CD4-positive, alpha-beta T cell treated with Interleukin-4 for 1 hour (primary cell): ENCODE measurements at regions not wholly inside any gene's neighbourhood (a gene's known extent, or its start where the extent isn't known, plus 50 kb on each side); places are given as distances from the start of the nearest gene placed in this dataset.

Experiments used
- DNase-seq, 2 donors: peaks; one replicate each; pipeline ENCODE4 v3.0.0-alpha.2; 2020 to 2022

DNA sequence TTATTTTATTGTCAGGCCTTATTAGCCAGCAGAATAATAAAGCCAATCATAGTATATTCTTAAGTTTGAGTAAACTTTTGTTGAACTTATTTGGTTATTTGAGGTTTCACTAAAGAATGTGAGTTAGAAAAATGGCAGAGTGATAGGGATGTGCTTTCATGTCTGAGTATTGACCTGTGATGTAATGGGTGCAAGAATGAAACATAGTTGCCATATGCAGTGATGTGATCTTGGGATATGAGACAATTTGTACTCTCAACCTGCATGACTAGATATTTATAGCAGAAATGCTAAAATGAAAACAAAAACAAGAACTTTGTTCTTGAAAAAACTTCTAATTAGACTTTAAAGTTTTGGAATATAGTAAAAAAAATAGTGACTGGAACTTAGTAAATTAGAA is 97.9 kb downstream of the DISP1 start:
- DNase-seq: no peak

DNA sequence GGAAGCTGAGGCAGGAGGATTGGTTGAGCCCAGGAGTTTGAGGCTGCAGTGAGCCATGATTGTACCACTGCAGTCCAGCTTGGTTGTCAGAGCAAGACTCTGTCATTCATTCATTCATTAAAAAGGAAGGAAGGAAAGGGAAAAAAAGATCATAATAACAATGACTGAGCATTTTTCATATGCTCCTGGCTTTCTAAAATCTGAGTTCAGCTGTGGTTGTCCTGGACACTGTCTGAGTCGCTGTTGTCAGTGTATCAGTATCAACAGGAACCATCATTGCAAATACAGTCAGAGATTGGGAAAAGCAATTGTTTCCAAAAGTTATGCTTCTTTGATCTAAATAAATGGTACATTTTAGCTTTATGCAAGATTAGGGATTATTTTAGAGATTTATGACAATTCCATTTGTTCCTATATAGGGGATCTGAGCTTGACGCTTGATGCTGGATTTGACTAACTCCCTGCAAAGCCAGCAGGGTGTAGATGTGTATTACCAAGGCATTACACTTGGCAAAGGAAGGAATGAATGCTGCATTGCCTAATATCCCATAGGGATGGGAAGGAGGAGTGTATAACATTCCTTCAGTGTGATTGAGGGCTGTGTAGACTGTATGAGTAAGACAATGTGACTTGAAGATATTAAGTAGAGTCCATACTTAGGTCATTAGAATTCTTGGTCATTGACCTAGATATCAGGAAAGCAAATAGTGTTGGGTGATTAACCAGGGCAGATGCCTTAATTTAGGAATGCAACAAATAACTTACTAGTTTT is 100.2 kb downstream of the DISP1 start:
- no peak for DNase-seq

DNA sequence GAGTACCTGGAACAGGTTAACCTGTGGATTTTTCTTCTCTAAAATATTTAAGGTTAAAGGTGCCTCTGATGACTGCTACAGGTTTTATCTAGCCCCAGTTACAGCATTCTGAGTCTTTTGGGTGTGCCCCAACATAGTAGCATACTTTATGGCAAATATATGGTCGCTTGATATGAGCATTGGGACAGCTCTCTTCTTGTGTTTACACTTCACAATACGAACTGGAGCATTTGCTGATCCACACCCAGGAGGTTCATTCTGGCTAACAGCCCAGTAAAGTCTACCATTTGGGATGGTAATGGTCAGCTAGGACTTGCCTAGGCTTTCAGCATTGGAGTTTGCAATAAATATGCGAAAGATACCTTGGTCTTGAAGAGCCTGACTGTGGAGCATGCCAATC is 101.3 kb downstream of the DISP1 start:
- no peak for DNase-seq

DNA sequence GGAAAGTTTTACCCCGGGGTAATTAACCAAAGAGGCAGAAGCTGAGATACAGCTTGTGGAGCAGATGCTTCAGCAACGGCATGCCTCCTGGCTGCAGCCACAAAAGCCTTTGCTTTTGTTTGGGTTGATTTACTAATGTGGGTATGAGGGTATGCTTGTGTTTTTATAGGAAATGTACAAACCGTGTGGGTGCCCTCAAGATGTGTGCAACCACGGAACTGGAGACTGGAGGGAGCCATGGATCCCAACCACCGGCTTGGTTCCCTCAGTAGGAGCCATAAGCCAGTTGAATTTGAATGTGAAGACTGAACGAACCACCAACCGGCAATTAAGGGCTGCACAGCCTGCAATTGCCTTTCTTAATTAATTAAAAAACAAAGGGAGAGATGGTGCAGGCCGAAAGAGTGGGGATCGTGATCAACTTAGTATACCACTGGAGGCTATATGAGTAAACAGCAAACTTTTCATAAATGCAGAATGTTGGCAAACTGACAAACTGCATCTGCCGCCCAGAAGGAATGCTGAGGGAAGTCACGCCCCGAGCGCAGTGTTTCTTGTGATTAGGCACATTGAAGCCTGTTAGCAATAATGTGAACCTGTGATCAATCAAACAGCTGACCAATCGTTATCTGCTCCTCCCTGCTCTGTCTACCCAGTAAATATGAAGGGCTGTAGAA is 104.1 kb downstream of the DISP1 start:
- DNase-seq: no peak

DNA sequence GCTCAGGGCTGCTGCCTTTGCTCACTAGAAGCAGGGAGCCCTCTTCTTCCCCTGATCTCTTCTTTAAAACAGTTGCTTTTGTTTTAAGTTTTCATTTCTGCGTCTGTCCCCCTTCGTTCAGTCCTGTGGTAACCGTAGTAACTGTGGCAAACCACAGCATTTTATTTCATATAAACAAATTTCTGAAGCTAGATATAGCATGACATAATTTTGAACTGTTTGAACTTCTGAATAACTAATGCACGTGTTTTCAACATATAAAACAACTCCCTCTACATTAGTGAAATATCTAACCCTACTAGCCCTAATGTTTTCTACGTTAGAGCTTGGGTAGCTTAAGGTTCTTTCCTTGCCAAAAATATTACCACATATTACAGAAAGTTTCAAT is 104.6 kb downstream of the DISP1 start:
- DNase-seq: no peak

DNA sequence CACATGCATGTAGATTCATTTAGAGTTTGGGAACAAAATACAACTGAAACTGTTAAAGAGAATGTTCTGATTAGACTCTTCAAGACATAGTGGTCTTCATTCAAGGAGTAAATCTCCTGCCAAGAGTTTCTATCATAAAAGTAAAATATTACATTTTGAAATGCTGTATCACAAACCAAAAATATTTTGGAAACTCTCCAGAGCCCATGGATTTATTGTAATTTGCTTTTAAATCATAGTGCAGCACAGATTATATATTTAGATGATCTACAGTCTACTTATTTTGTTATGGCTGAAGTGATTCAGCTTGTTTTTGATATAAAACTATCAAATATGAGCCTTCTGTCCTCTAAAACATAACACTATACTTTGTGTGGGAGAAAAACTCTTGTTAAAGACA is 105.3 kb downstream of the DISP1 start:
- no peak for DNase-seq

DNA sequence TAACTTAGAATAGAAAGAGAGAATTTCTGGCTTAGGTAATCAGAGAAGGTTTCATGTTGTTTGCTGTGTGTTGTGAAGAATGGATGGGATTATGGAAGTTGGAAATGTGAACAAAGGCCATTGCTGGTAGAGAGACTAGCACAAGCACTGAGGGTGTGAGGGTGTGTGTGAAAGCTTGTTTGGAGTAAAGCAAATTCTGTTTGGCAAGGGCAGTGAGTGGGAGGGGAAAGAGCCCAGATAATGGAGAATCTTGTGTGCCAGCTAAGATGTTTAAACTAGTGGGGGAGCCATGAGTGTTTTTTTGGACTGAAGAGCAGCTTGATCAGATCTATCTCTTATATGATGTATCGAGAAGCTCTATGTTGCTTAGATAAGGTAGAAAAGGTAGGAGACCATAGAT is 107.1 kb downstream of the DISP1 start:
- DNase-seq: no peak

DNA sequence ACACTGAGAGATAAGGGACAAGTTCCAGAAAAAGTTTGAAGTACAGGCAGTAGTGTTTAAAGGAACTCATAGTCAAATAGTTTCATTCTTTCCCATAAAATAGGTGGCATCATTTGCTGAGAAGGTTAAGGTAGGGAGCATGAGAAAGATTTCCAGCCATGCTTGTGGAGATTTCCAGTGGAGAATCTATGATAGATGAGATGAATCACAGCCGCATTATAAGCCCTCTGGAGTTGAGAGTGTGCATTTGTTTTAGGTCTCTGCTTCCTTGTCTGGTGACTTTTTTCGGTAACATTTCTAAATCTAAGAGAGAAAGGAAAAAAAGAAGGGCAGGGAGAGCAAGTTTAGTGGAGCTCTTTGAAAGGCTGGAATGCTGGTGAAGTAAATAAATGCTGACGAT is 108.7 kb downstream of the DISP1 start:
- no peak for DNase-seq

DNA sequence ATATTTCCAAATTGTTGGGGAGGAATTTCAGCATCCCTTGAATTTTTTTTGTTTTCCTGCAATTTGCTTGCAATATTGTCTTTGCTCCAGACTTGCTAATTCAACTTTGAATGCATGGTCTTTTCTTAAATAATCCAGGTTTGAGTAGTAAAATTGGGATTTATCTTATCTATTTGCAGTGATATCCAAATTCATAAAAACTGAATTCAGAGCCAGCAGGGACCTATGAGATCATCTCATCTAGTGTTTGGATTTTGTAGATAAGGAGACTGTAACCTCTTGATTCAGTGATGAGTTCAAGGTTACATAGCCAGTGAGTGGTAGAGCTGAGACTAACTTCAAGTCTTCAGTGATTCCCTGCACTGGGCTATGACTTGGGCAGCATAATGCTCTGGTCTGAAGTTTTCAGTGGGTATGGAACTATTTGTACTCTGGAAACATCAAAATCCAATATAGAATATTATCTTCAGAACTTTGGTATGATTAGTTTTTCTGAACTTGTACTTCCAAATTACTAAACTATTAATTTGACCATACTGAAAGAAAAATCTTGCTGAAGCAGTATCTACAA is 109.4 kb downstream of the DISP1 start:
- DNase-seq: no peak

DNA sequence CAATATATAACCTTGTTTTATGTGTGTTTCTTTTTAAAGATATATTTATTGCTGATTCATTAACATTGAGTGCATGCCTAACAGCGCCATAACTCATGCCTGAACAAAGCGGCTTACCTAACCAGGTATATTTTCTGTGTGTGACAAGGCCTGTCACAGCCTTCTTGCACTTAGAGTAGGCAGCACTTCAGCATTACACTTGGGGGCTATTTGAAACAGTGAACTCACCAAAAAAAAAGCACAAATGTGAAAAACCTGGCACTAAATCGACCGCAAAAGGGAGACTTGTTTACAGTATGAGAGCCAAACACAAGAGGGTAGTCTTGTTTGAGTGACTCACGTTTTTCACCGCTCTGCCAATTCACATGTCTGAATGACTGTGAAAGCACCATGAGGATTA is 111.7 kb downstream of the DISP1 start:
- DNase-seq: no peak

DNA sequence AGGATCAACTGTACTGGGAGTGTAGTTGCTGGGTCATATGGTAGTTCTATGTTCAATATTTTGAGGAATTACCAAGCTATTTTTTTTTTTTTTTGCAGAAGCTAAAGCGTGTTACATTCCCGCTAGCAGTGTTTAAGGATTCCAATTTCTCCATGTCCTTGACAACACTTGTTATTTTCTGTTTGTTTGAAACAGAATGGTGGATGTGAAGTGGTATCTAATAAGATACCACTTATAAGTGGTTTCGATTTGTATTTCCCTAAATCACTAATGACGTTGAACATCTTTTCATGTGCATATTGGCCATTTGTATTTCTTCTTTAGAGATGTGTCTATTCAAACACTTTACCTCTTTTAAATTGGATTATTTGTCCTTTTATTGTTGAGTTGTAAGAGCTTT is 112.2 kb downstream of the DISP1 start:
- DNase-seq: no peak

DNA sequence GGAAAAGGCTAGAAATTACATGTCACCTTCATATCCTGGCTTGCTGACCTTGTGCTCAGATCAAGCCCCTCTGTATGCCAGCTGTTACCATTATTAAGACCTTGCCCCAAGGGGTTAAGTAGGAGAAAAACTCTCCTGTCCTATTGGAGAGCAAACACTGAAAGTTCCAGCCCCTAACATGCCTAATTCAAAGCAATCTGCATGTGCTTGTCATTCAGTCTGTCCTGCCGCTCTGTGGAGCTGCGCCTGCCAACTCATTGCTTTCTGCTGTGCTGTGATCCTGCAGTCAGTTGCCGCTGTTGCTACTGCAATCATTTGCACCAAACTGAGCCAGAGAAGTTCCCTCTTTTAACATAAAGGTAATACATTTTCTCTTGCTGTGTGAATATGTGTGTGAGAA is 113.4 kb downstream of the DISP1 start:
- DNase-seq: no peak

DNA sequence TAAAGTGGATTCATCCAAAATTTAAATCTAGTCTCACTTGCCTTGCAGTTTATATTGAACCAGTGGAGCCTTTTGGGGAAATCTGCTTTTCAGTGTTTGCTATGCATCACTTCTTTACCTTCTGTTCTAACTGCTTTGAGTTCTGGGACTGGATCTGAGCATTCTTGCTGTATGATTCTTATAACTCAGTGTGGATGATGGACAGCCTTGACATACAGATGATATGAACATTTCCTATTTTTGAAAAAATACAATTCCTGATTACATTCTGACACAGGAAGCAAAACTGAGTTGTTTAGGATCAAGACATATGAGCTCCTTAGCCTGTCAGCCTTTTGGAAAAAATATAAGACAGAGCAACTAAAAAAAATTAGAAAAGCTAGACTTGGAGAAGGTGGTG is 115.2 kb downstream of the DISP1 start:
- DNase-seq: no peak

DNA sequence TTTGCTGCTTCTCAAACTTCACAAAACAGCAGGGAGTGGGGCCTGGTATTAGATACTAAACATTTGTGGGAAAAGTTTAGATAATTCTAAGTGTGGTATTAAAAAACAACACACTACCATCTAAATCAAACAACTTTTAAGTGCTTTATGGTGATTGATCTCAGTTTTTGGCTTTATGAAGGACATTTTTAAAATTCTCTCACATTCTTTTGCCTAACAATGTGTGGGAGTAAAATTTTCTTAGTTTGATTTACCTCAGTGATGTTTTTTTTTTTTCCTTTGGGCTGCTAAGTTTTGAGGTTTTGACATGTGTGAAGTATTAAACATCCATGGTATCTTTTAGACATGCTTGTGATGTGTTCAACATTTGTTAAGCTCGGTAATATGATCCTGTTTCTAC is 116.2 kb downstream of the DISP1 start:
- DNase-seq: no peak

DNA sequence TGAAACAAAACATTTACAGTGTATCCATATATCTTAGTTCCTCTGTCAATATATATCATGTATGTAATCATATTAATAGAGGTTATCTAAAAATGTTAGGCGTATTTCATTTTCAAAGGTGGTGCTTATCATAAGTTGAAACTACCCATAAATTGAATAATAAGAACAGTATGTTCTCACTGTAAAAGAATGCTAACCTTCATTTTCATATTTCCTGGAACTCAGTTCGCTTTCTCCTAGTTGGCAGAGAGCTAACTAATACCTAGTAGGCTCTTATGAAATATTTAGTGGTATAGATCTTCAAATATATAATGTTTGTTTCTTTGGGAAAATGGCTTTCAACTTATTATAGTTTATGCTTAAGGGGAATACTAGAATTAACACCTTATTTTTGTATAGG is 118.4 kb downstream of the DISP1 start:
- no peak for DNase-seq

DNA sequence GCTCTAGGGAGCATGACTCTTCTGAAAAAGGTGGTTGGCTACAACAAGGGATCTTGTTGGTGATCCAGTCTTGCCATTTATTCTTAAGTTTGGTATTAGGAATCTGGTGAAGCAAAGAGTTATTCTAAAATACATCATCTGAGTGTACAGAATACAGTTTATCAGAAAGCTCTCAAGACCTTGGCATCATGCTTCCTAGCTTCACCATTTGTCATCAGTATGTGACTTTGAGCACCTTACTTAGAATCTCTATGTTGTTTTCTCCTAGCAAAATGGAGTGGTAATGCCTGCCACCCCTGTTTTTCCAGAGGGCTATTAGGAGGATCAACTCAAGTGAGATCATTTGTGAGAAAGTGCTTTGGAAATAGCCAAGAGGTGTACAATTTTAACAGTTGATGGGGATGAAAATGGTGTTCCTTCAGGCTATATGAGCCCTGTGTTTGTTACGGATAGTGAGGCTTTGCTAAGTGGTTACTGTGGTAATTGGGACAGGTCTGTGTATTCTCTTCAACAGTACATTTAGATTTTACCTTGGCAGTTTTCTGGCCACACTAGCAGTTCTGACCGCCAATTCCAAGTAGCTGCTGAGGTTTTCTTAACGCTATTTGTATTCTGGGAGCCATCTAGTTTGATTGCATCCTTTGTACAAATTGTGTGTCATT is 120.5 kb downstream of the DISP1 start:
- DNase-seq: no peak

DNA sequence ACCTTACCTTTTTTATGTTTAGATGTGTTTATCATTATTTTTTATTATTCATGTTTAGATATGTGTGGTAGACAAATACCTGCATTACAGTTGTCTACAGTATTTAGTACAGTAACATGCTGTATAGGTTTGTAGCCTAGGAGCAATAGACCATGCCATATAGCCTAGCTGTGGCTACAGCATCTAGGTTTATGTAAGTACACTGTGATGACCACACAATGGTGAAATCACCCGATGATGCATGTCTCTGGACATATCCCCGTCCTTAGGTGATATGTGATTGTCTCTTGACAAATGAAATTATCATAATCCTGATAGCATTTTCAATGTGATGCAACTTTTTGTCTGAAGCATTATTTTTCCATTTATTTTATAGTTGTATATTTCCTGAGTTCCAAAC is 121.2 kb downstream of the DISP1 start:
- no peak for DNase-seq

DNA sequence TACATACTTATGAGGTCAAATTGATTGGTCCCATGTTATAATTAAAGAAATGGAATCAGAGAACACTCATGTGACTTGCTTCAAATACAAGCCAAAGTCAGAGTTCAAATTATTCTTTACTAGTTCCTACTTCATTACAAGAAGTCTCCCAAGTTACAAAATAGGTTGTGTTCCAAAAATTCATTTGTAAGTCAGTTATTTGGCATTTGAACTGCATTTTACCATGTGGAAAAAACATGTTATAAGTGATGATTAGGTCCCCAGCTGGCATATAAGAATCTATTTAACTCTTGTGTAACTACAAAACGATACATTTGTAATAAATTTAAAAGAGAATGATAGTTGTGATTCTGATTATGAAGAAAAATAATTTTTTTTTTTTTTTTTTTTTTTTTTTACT is 124.1 kb downstream of the DISP1 start:
- no peak for DNase-seq

DNA sequence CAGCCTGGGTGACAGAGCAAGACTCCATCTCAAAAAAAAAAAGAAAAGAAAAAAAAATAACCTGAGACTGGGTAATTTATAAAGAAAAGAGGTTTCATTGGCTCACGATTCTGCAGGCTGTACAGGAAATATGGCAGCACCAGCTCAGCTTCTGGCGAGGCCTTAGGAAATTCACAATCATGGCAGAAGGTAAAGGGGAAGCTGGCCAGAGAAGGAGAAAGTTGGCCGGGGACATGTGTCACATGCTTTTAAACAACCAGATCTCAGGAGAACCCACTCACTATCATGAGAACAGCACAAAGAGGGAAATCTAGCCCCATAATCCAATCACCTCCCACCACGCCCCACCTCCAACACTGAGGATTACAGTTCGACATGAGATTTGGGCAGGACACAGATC is 125.3 kb downstream of the DISP1 start:
- DNase-seq: no peak

DNA sequence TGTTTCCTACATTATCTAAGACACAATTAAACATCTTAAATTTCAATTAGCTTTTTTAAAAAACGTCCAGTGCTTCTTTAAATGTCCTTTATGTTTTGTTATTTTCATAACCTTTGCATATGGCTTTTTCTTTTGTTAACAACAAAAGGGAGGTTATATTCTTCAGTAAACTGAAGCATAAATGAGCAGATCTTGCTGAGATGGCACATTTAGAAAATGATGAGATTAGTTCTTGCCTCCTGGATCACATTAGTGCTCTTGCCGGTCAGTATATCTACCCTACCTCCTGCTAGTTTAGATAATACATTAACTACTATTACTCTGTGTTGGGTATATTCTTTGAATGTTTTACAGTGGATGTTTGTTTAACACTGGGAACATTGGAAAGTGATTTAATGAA is 126.1 kb downstream of the DISP1 start:
- DNase-seq: no peak

DNA sequence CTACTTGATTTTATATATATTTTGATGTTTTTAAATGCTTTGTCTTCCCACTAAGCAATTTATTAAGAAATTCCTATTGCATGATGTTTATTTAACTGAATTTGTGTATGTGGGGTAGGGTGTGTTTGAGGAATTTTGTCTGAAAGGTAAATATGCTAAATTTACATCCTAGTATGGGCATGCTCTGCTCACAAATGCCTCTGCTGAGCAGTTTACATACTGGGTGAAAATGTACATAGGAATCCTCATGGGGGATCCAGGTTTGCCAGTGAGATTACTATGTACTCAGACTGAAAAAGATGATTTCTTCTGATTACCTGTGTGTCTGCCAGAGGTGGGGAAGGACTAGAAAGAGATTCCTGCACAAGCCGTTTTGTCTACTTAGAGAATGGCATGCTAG is 126.6 kb downstream of the DISP1 start:
- DNase-seq: no peak

DNA sequence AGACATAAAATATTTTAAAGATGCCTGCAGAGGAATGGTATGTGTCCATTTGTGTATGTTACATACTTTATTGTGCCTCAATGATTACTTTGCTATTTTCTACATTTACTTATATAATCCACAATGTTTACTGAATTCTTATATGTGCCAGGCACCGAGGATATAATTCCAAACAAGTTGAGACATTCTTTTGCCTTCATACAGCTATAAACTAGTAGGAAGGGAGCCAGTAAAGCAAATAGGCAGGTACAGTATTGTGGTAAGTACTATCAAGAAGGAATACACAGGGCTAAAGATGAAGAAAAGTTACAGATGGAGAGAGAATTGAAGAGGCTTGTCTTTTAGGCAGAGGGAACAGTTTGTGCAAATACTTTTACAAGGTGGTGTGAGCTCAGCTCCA is 131.6 kb downstream of the DISP1 start:
- DNase-seq: no peak

DNA sequence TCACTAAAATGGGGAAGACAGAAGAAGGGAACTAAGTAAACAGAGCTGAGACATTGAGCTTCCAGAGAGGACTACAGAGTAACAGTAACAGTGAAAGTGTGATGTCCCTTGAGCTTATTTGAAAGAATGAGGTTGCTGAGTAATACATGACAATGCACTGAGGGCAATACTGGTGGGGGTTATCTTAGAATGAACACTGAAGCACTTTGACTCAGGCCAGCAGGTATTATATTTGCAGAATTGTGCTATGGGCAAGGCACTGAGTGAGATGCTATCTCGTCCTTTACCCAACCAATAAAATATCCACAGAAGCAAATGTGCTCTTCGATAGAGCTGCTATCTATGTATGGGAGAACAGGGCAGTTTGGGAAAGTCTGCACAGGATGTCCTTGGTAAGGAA is 133.2 kb downstream of the DISP1 start:
- no peak for DNase-seq

DNA sequence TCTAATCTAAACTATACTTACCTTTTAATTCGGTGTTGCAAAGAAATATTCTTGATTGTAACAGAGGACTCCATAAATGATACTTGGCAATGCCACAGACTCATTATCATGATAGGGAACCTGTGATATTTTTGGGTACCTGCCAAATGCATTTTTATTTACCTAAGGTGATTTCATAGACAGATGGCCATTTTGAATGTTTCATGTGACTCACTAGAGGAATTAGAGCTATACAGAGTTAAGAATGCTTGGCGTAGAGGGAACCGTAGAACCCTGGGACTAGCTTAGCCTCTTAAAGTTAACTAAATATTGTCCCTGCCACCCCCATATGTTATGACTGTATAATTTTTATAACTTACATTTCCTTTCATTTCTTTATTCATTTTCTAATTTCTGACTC is 136.1 kb downstream of the DISP1 start:
- no peak for DNase-seq
